ENCODE measurements at regions not wholly inside any gene's neighbourhood (a gene's known extent, or its start where the extent isn't known, plus 50 kb on each side); places are given as distances from the start of the nearest gene placed in this dataset.
"Not testable (repeated sequence)": the region's sequence is repeated elsewhere in the genome, so short reads cannot be mapped to it uniquely, and the experiment has no call there.

DNA sequence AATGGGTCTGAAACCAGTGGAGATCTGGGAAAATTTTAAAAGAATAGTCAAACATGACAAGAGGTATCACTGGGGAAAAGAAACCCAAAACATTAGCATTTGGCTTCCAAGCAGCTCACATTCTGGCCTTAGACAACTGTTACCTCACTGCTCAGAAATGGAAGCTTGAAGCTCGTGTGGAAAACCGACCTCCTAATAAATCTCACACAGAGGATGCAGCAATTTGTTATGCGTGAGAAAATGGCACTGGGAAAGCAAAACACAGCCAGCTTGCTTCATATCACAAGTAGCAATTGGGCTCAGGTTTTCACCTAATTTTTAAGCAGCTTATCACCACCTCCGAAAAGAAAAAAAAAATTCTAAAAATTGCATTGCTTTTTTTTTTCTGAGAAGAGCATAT, 103.3 kb upstream of the TAS2R1 start:
- WGBS, 5 donors: 73 to 84% (median 78%) methylated on average over 4 of the region's 4 CpGs
- no peak for TF ChIP-seq POLR2A (IDR thresholded peaks at IDR 0.05)
- TF ChIP-seq, protein P1, sequence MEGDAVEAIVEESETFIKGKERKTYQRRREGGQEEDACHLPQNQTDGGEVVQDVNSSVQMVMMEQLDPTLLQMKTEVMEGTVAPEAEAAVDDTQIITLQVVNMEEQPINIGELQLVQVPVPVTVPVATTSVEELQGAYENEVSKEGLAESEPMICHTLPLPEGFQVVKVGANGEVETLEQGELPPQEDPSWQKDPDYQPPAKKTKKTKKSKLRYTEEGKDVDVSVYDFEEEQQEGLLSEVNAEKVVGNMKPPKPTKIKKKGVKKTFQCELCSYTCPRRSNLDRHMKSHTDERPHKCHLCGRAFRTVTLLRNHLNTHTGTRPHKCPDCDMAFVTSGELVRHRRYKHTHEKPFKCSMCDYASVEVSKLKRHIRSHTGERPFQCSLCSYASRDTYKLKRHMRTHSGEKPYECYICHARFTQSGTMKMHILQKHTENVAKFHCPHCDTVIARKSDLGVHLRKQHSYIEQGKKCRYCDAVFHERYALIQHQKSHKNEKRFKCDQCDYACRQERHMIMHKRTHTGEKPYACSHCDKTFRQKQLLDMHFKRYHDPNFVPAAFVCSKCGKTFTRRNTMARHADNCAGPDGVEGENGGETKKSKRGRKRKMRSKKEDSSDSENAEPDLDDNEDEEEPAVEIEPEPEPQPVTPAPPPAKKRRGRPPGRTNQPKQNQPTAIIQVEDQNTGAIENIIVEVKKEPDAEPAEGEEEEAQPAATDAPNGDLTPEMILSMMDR (IDR thresholded peaks at IDR 0.05 in 8 of 11, conservative IDR thresholded peaks at IDR 0.05 in 3 of 11): no peak
- no peak for TF ChIP-seq POLR2AphosphoS5 (IDR thresholded peaks at IDR 0.05)

DNA sequence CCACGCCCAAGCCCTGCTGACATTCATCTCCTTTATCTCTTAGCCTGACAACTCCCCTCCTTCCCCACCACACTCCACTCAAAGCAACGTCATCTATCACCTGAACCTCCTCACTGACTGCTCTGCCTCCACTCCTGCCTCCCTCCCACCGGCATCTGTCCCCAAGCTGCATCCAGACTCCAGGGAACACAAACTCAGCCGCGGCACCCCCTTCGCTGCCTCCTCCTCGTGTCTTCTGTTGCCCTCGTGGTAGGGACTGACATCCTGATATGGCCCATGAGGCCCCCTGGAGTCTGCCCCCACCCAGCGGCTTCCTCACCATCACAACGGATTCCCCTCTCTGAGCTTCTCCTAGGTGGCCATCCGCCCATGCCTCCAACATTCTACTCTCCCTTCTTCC, 101.0 kb upstream of the TAS2R1 start:
- H3K27me3 ChIP-seq (replicated peaks in 1 of 7): no peaks in the 10 kb centered on the region

More for the DNA sequence above, 103.3 kb upstream of the TAS2R1 start:
- H3K27me3 ChIP-seq (replicated peaks in 1 of 7): no peaks in the 10 kb centered on the region
- H3K9me3 ChIP-seq: peaks cover 0 to 21% (median 0%) of the 10 kb centered on the region in 8 donors
- intact Hi-C loops (cut with DNase I; ENCODE audit: low total_unique reads): no loop called here
- H3K4me3 ChIP-seq: no peak overlapping the region
- no peak for DNase-seq
- H3K36me3 ChIP-seq: no peaks in the 10 kb centered on the region
- H3K4me1 ChIP-seq: no peaks in the 10 kb centered on the region
- no peak overlapping the region for H3K27ac ChIP-seq

DNA sequence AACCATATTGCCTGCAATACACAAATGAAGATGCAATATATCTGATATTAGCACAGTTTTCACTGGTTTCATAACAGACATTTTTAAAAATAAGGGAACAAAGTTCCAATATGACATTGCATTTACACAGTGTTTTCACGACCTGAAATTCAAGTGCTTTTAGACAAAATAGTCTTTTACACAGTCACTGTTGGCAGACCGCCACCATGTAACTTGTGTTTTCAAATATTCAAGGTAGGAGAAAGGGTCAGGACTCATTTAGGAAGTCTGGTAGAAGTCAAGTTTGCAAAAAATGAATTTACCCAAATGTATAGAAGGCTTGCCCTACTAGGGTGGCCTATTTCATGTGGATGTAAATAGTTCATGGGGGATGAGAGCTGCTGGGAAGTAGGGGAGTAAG, 98.1 kb upstream of the TAS2R1 start:
- Histone ChIP-seq H3K4me3 (no peak overlapping the region), H3K27ac (no peak overlapping the region), H3K9me3 (peaks cover 0 to 32% (median 0%) of the 10 kb centered on the region in 8 donors), H3K36me3 (no peaks in the 10 kb centered on the region), H3K4me1 (no peaks in the 10 kb centered on the region), H3K27me3 (replicated peaks in 1 of 7) (no peaks in the 10 kb centered on the region)
- intact Hi-C loops (cut with DNase I; ENCODE audit: low total_unique reads): no loop called here
- WGBS, 5 donors: 61 to 87% (median 69%) methylated on average over 2 of the region's 2 CpGs
- DNase-seq: no peak
- TF ChIP-seq POLR2A (IDR thresholded peaks at IDR 0.05) (no peak), POLR2AphosphoS5 (IDR thresholded peaks at IDR 0.05) (no peak)
- TF ChIP-seq, protein P1 (IDR thresholded peaks at IDR 0.05 in 8 of 11, conservative IDR thresholded peaks at IDR 0.05 in 3 of 11): no peak

More for the DNA sequence above, 101.0 kb upstream of the TAS2R1 start:
- Histone ChIP-seq H3K4me3 (no peak overlapping the region), H3K27ac (no peak overlapping the region), H3K4me1 (no peaks in the 10 kb centered on the region), H3K36me3 (no peaks in the 10 kb centered on the region), H3K9me3 (peaks cover 0 to 21% (median 0%) of the 10 kb centered on the region in 8 donors)
- intact Hi-C loops (cut with DNase I; ENCODE audit: low total_unique reads): no loop called here
- DNase-seq: no peak
- no peak for TF ChIP-seq POLR2A (IDR thresholded peaks at IDR 0.05)
- TF ChIP-seq POLR2AphosphoS5 (IDR thresholded peaks at IDR 0.05): no peak
- TF ChIP-seq, protein P1 (IDR thresholded peaks at IDR 0.05 in 8 of 11, conservative IDR thresholded peaks at IDR 0.05 in 3 of 11): no peak
- 63 to 82% (median 68%) methylated on average over 11 of the region's 11 CpGs for WGBS, 5 donors

DNA sequence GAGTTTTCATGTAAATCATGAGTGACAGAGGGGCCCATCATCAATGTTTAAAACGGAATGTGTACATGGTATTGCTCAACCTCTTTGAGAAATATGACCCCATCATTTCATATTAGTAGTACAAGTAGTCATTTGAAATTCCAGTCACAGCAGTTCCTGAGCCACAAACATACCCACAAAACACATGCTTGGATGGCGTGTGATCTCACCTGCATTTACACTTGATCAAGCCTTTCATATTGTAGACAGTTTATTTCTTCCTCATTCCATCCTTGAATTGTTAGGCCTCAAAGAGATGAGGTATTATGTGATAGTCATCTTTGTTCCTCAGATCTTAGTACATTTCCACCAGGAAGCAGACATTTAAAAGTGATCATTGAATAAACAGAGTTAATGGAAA, 96.8 kb upstream of the TAS2R1 start:
- no peak overlapping the region for H3K4me3 ChIP-seq
- H3K27ac ChIP-seq: no peak overlapping the region
- H3K9me3 ChIP-seq: peaks cover 0 to 29% (median 0%) of the 10 kb centered on the region in 8 donors
- intact Hi-C loops (cut with DNase I; ENCODE audit: low total_unique reads): no loop called here
- DNase-seq: no peak
- H3K27me3 ChIP-seq (replicated peaks in 1 of 7): no peaks in the 10 kb centered on the region
- H3K36me3 ChIP-seq: no peaks in the 10 kb centered on the region
- 72 to 88% (median 79%) methylated on average over 2 of the region's 2 CpGs for WGBS, 5 donors
- TF ChIP-seq, protein P1 (IDR thresholded peaks at IDR 0.05 in 8 of 11, conservative IDR thresholded peaks at IDR 0.05 in 3 of 11): no peak
- TF ChIP-seq POLR2AphosphoS5 (IDR thresholded peaks at IDR 0.05) (no peak), POLR2A (IDR thresholded peaks at IDR 0.05) (no peak)
- no peaks in the 10 kb centered on the region for H3K4me1 ChIP-seq

DNA sequence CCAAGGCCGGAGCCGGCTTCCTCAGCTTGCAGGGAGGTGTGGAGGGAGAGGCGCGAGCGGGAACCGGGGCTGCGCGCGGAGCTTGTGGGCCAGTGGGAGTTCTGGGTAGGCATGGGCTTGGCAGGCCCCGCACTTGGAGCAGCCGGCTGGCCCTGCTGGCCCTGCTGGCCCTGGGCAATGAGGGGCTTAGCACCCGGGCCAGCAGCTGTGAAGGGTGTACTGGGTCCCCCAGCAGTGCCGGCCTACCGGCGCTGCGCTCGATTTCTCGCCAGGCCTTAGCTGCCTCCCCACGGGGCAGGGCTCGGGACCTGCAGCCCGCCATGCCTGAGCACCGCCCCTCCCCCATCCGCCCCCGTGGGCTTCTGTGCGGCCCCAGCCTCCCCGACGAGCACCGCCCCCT, 95.1 kb upstream of the TAS2R1 start:
- WGBS, 5 donors: 92 to 98% (median 96%) methylated on average over 19 to 28 of the region's 28 CpGs
- intact Hi-C loops (cut with DNase I; ENCODE audit: low total_unique reads); H3K27ac ChIP-seq; H3K27me3 ChIP-seq (replicated peaks in 1 of 7); DNase-seq; H3K36me3 ChIP-seq; H3K4me3 ChIP-seq; H3K4me1 ChIP-seq: not testable (repeated sequence)
- H3K9me3 ChIP-seq: peaks cover 0 to 13% (median 0%) of the 10 kb centered on the region in 8 donors
